MV-4-11 (cell line): ENCODE measurements at regions not wholly inside any gene's neighbourhood (a gene's known extent, or its start where the extent isn't known, plus 50 kb on each side); places are given as distances from the start of the nearest gene placed in this dataset.
A peak's percentile ranks its signal among the peaks of the same experiment; 100 is the strongest.

Experiments
- DNase-seq: peaks from one replicate; lab custom pipeline; 2025; lab: John Stamatoyannopoulos, UW

DNA sequence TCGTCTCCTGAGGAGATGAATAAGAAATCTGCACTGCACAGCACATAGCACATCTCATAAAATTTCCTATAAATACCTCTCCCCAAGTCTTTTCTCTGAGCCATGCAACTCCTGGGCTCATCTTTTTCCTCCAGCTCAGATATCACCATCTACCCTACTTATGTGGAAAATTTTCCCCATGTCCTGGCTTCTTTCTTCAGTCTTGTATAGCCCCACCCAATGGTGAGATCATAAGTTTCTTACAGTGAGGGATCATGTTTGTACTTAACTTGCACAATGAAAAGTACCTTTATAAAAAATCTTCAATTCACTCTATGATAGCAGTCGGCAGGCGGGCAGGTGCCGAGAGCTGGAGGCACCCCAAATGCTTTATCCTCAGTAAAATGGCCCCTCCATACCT, 198.6 kb upstream of the S100G start:
- DNase-seq = no peak

DNA sequence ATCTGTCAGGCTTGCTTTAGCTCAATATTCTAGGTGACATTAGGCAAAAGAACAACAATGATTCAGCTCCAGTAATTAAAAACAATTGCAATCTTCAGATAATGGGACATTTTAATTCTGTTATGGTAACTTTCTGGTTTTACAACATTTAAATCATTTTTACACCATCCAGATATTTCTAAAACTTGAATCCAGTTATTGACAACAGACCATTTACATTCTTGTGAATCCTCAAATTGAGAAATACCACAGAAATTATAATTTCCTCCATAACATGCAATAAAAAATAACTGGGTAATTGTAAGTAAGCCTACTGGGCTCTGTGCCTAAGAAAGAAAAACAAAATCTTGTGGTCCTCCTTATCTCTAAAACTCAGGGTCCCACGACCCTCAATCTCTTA, 195.0 kb upstream of the S100G start:
- no peak for DNase-seq

DNA sequence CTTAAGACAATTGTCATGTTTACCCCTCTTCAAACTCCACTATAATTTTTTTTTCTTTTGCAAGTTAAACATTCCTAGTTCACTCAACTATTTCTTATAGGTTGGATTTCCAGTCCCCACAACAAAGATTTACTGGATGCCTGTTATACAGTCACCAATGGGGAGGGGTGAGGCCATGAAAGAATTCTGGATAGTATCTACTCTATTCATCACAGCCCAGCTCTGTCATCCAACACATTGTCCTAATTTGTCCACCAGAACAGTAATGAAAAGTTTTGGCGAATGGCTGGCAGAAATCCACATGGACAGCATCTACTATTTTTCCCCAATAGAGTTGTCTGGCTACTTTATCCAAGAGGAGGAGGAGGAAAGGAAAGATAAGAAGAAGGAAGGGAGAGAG, 192.7 kb upstream of the S100G start:
- DNase-seq = no peak

DNA sequence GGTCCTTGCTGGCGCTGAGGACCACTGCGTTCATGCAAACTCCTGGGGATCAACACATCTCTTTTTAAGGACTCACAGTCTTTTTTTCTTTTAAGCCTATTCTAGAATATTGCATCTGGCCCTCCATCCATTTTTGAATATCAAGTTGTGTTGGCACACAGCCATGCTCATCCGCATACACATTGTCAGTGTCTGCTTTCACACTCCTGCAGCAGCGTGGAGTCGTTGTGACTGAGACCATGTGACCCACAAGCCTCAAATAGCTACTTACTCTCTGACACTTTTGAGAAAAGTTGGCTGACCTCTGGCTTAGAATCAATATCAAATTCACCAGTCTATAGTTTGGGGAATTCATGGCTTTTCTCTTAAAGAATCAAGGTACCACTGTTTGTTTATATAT, 191.8 kb upstream of the S100G start:
- DNase-seq = no peak

DNA sequence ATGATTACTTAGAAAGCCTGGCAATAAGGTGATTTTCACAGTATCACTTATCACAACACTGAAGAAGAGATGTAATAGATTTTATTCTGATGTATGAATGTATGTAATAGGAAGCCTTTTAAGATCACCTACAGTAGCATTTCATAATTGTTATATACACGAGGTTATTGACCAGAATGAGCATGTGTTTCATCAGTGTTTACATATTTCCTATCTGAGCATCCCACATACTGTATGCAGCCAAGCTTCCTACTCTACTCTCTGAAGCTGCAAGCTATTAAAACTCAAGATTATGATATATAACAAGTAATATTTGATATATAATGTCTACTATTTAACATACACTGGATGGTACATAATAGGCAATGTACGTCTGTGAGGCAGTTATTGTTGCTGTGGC, 190.9 kb upstream of the S100G start:
- DNase-seq = no peak

DNA sequence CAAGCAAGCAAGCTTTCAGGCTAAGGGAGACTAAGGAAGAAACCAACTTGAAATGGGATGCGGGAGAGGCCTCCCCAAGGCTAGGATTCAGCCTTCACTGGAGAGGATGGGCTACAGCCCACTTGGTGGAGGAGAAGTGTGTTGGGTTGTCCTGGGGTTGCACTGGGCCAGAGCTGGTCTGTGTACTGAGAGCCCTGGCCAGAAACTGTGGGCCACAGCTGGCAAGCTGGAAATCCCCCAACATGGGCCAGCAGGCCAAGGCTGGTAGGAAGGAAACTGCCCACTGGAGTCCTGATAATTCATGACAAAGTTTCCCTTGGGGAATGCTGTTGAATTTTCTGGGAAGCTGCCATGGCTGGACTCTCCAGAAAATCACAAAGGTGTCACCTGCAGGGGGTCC, 188.0 kb upstream of the S100G start:
- DNase-seq = no peak

DNA sequence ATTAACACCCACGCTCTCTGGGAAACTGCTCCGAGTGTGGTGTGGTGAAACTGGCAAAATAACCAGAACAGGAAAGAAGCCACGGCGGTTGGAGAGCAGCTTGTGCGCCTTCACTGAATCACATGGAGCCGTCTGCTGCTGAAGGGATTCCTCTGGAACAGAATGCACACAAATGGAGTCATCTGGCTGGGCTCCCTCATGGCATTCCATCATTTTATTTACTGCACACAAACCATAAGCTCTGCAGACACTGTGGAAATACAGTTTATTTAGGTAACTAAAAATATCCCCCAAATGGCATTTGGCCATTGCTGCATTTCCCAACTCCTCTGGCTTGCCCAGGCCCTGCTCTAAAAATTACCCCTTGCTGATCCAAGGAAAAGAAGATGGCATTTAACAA, 187.0 kb upstream of the S100G start:
- no peak for DNase-seq

DNA sequence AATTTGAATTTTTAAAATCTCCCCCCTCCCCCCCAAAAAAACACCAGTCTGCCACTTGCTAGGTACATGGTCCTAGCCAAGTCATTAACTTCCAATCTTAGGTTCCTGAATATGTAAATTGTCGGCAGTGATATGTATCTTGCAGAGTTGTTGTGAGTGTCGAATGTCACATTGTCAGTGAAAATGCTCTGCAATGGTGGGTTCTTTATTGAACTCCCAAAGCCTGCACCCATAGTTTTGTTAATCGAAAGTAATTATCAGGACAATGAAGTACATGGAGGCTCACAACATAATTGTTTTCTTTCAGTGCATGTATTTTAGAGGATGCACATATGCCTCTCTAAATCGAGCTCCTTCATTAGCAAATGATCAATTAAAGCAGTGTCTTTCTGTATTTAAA, 185.6 kb upstream of the S100G start:
- no peak for DNase-seq

DNA sequence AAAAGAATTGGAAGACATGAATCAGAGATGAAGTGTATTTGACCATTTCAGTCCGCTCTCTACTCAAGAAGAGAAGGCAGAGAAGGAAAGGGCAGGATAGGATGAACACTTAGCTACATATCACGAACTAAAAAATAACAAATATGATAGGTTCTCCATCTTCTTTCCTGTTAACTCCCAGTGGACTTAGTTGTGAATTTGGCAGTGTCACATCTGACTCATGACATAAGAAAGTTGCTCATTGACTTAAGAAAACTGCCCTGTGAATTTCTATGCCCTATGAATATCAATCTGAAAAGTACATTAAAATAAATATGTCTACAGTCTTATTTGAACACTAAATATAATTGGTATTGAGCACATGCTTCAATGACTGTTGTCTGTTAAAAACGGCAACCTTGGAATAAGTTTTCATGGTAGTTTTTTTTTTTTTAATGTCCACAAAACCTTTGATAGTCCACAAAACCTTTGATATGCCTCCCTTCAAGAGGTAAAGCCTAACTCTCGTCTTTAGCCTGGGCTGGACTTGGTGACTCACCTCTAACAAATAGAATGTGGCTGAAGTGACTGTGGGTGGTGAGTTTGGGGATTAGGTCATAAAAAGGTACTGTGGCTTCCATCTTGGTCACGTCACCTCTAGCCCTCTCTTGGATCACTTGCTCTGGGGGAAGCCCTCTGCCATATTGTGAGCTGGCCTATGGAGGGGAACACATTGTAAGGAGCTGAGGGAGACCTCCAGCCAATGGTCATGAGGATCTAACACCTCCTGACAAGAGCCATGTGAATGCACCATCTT, 184.7 kb upstream of the S100G start:
- DNase-seq = no peak

DNA sequence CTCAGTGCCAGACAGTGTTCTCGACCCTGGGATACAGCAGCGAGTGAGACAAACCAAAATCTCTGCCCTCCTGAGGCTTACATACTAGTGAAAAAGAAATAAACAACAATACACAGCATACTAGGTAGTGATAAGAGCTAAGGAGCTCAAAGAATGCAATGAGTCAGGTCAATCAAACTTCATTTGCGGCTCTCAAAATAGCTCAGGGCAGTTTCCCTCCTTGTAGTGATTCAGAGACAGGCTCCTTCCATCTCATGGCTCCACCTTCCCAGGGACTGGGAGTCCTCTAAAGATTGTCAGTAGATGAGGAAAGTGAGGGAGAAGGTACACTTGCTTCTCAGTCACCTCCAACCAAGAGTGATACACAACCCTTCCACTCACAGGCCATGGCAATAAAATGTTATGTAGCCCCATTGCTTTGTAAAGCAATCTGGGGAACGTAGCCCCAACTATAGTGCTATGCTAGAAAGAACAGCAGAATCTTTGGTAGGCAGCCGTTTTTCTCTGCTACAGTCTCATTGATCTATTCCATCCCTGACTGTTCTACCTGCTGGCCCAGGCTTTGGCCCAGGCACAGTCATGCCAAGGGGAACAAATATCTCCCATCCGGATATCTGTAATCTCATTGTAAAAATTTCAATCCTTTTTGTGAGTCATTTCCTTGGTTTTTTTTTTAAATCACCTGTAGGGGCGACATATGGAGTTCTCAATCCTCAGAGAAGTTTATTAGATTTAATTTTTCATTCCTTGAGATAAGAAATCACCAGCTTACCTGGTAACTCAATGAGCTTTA, 183.1 kb upstream of the S100G start:
- no peak for DNase-seq

DNA sequence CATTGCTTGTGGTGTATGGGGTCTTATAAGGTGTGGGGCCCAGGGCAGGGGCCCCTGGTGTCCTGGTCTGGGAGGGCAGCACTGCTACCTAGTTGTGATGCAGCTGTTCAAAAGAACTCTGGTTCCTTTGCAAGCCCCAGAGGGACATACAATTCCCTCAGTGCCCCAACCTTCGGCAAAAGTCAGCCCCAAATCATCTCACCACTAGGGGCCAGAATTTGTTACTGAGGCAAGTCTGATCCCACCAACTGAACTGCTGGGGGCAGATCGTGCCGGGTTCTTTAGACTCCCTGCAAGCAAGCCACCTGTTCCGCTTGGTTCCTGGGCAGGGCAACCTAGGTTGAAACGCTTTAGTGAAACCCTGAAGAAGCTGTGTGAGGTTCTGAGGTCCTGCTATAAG, 180.1 kb upstream of the S100G start:
- no peak for DNase-seq

DNA sequence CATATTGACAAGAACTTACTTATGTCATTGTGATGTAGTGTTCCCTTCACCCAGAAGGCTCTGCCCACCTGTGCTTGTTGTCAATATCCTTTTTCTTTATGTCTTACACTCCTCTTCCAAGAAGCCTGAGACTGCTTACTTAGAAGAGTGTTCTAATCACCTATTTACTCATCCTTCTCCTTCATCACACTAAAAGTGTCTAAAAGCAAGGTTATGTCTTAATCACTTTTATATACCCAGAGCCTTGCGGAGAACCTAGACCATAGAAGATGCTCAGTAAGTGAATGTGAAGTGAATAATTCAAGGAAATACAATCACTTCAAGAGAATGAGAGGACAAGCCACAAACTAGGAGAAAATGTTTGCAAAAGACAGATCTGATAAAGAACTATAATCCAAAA, 177.6 kb upstream of the S100G start:
- no peak for DNase-seq

DNA sequence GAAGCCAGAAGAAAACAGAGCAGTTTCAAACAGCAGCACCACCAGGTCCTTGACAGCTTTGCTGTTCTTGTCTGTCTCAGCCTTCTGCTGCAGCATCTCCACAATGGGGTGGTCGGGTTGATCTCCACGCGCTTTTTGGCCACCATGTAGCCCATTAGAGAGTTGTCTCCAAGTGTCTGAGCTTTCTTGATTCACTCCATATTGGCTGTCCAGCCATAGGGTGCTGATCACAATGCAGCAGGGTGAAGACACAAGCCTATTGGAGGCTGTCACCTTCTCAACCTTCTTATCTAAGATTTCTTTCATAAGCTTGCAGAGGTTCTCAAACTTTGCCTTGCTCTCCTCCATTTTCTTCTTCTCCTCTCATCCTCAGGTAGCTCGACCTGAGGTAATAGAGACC, 175.4 kb upstream of the S100G start:
- no peak for DNase-seq

DNA sequence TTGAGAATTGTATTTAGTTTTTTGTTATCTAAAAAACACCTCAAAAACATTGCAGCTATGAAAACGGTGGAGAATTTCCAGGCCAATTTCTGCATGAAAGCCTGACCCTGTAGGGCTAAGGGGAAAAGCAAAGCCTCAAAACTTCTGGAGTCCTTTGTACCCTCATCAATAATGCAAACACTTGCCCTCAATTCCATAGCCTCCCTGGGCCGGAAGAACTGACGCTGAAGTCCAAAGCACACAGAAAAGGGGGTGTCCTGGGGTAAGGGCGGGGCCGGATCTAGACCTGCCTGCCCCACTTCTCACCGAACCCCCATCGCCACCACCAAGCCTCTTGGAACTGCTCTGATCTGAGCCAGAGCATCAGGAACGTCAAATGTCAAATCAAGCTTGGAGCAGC, 173.9 kb upstream of the S100G start:
- no peak for DNase-seq

DNA sequence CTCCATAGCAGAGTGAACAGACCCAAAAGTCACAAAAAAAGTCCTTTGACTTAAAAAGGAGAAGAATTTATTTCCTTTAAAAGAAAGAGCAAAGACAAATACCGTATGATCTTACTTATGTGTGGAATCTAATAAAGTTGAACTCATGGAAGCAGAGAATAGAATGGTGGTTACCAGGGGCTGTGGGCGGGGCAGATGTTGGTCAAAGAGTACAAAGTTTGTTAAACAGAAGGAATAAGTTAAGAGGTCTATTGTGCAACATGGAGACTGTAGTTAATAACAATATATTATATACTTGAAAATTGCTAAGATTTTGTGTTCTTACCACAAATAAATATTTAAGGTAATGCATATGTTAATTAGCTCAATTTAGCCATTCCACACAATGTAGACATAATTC, 173.3 kb upstream of the S100G start:
- DNase-seq = no peak

DNA sequence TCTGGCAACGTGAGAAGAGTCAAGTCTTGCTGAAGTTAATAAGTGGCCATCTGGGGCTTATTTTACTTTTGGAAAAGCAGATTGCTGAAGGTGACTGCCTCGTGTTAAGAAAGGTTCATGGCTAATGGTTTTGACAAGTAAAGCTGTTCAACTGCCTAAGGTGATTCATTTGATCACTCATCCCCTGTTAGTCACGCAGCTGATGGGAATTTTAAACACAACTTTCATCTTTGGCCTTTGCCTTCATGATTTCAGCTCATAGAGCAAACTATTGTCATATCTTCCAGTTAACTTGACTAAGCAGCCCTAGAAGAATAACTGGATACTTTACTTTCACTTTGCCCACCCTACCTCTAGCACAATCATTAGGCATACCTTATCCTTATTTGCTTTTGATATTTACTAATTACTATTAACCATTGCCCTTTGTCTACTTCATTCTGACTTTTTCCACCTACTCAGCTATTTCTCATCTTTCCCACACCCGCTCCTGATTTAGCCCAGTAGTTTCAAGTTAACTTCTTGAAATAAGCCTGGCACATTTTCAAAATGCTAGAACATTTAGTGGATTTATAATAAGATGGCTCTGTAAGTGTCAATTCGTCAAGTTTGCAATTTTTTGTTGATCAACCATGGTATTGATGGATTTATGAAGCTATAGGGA, 170.6 kb upstream of the S100G start:
- DNase-seq = no peak

DNA sequence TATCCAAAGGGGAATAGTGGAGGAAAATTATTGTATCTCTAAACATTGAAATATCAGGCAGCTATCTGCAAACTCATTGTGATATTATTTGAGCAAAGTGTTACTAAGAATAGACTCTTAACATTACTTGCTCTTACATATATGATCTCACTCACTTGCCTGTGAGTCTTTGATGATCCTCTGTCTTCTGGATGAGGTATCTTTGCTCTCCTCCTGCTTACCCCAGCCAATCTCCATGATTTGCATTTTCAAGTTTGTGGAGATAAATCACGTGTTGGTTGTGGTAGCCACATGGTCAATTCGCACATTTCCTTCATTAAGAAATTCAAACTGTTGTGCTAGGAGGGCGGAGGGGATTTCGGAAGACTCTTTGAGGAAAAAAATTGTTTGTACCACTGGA, 169.9 kb upstream of the S100G start:
- DNase-seq = no peak

DNA sequence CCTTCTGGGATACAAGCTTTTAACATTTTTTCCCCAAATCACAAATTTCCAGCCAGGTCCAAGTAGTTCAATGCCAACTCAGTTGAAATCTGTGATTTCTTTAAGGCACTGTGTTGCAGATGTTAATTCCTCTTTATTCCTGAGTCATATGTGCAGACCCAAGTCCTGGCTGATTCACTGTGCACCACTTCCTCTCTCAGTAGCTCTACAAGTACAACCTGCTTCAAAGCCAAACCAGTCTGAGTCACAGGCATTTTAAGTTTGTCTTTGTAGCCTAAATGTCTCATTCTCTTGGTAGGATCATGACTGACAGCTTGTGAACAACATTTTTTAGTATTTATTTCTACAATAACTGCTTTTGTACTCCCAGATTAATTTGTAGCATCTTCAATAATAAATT, 165.6 kb upstream of the S100G start:
- peak; percentile 86 for DNase-seq

DNA sequence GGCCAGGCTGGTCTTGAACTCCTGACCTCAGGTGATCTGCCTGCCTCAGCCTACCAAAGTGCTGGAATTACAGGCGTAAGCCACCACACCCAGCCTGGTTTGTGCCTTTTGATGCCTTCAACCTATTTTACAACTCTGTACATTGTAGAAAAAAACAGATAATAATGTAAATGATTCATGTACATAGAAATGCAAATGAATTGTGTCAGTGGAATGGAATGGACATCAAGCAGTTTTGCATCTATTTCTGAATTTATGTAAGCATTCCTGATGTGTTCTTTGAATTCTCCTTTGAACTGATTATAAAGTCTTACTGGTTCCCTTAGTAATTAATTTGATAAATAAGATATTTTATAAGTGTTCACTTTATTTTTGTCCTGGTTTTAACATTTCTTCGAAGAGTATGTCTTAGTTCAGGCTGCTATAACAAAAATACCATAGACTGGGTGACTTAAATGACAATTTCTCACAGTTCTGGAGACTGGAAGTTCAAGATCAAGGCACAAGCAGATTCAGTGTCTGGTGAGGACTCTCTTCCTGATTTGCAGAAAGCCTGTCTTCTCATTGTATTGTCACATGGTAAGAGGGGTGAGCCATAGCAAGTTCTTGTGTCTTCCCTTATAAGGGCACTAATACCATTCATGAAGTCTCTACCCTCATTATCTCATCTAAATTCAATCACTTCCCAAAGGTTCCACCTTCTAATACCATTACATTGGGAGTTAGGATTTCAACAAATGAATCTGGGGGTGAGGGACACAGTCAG, 162.2 kb upstream of the S100G start:
- DNase-seq = no peak

DNA sequence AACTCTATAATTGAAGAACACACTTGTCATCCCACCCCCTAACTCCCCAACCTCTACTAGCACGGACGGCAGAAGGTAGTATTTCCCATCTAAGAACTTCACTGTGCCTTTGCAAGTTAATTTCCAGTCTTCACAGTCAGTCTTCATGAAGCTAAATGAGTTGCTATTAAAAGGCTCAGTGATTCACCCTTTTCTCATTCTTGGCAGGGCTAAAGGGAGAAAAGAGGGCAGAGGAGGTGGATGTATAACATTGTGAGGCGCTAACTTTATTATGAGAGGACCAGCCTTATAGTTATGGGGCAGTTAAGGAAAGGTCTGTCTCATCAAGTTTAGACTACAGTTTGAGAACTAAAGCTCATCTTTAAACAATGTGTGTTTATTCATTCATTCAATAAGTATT, 161.0 kb upstream of the S100G start:
- no peak for DNase-seq

DNA sequence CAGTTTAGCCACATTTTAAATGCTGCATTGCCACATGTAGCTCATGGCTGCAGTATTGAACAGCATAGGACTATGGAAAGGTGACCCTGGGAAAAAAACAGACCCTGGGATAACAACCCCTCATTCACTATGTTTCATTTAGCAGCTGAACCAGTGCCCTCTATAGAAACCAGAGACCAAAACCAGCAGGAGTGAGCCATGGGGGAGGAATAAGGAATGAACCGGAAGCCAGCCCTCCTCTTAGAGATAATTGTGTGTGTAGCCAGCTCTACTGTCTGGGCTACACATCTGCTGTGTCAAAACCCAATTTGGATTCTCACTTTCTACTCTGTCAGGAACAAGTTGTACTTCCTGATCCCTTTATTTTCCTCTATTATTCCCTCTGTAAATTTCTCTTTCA, 158.5 kb upstream of the S100G start:
- DNase-seq = no peak

DNA sequence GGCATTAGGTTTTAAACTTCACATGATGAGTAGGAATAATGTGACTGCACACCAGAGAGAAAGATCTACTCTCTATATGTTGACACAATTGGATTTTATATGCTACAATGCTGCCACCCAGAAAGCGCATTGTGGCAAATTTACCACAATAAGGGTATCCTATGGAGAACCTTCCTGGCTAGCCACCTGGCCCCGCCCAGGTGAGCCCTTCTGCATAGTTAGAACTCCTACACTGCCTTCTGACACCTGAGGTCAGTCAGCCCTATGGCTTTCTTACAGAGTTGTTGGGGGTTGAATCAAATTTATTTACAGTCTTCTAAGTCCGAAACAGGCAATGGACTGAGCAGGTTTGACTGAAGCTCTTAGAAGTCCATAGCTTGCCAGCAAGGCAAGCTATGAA, 153.8 kb upstream of the S100G start:
- no peak for DNase-seq
